BJ (cell line): ENCODE measurements at regions not wholly inside any gene's neighbourhood (a gene's known extent, or its start where the extent isn't known, plus 50 kb on each side); places are given as distances from the start of the nearest gene placed in this dataset.
"Not testable (repeated sequence)": the region's sequence is repeated elsewhere in the genome, so short reads cannot be mapped to it uniquely, and the experiment has no call there.

ENCODE experiments used
- CTCF ChIA-PET: fragments of 350-600 bp; formaldehyde crosslinking; extraction: SDS; loops from one replicate; lab custom pipeline; 2021; ENCODE audit warnings: antibody characterized with exemption, inconsistent platforms; lab: Yijun Ruan, JAX
- POLR2A ChIA-PET: fragments of 300-600 bp; sonication (Branson Sonifier 250); formaldehyde crosslinking; extraction: SDS; loops from one replicate; lab custom pipeline; 2021; ENCODE audit warnings: antibody characterized with exemption; lab: Charles Lee
- DNase-seq: peaks from one replicate; pipeline ENCODE4 v3.0.0-alpha.2; 2011; ENCODE audit warnings: low read depth
- H3K27me3 ChIP-seq: 2 replicates; pipeline ENCODE4 v1.6.0; 2011; ENCODE audit warnings: low read length; ENCODE audit not compliant: control insufficient read depth, insufficient read depth
- H3K36me3 ChIP-seq: 2 replicates; pipeline ENCODE4 v1.5.1; 2011; ENCODE audit warnings: low read length; ENCODE audit not compliant: control insufficient read depth, insufficient read depth
- H3K4me3 ChIP-seq: 2 replicates; pipeline ENCODE4 v1.5.1; 2011; ENCODE audit warnings: low read depth, mild to moderate bottlenecking, control low read depth, low read length
- TF ChIP-seq, protein P1 (sequence below): IDR thresholded peaks from 2 replicates; pipeline ENCODE4 v1.5.1; 2011; ENCODE audit warnings: low read depth, mild to moderate bottlenecking, control low read depth, inconsistent platforms, low read length, moderate library complexity; ENCODE audit not compliant: insufficient read depth

DNA sequence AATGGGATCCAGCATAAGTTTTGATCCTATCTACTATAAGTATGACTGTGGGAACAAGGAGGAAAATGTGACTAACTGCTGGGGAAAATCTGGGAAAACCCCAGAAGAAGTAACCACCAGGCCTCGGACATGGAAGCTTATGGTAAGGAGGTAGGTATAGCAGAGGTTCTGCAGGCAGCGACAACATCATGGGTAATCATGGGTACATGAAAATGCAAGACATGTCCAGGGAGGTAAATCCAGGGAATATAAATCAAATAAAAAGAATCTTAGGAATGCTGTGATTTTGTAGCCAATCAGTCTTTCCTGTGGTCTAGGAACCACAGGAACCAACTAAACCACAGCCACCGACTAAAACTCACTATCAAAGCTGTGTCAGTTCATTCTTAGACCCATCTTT lies 168.3 kb upstream of the NPY start:
- no peak for DNase-seq
- no peak overlapping the region for H3K4me3 ChIP-seq
- TF ChIP-seq, protein P1, sequence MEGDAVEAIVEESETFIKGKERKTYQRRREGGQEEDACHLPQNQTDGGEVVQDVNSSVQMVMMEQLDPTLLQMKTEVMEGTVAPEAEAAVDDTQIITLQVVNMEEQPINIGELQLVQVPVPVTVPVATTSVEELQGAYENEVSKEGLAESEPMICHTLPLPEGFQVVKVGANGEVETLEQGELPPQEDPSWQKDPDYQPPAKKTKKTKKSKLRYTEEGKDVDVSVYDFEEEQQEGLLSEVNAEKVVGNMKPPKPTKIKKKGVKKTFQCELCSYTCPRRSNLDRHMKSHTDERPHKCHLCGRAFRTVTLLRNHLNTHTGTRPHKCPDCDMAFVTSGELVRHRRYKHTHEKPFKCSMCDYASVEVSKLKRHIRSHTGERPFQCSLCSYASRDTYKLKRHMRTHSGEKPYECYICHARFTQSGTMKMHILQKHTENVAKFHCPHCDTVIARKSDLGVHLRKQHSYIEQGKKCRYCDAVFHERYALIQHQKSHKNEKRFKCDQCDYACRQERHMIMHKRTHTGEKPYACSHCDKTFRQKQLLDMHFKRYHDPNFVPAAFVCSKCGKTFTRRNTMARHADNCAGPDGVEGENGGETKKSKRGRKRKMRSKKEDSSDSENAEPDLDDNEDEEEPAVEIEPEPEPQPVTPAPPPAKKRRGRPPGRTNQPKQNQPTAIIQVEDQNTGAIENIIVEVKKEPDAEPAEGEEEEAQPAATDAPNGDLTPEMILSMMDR, result no peak
- ChIA-PET POLR2A (no interaction called here), CTCF (interaction anchor here (0.8 kb wide), 1 partner anchor 194 kb away, joined by 3 read pairs; no protein-coding TSS in a partner anchor)
- no peaks in the 10 kb centered on the region for H3K36me3 ChIP-seq
- H3K27me3 ChIP-seq, result no peaks in the 10 kb centered on the region

DNA sequence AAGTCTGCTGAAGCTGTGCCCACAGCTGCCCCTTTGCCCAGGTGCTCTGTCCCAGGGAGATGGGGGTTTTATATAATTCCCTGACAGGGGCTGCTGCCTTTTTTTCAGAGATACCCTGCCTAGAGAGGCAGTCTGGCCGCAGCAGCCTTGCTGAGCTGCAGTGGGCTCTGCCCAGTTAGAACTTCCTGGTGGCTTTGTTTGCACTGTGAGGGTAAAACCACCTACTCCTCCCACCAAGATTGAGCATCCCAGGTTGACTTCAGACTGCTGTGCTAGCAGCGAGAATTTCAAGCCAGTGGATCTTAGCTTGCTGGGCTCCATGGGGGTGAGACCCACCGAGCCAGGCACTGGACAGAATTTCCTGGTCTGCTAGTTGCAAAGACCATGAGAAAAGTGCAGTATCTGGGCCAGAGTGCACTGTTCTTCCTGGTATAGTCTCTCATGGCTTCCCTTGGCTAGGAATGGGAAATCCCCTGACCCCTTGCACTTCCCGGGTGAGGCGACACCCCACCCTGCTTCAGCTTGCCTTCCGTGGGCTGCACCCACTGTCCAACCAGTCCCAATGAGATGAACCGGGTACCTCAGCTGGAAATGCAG lies 166.0 kb upstream of the NPY start:
- CTCF ChIA-PET, H3K4me3 ChIP-seq, POLR2A ChIA-PET, H3K27me3 ChIP-seq, DNase-seq, H3K36me3 ChIP-seq: not testable (repeated sequence)

DNA sequence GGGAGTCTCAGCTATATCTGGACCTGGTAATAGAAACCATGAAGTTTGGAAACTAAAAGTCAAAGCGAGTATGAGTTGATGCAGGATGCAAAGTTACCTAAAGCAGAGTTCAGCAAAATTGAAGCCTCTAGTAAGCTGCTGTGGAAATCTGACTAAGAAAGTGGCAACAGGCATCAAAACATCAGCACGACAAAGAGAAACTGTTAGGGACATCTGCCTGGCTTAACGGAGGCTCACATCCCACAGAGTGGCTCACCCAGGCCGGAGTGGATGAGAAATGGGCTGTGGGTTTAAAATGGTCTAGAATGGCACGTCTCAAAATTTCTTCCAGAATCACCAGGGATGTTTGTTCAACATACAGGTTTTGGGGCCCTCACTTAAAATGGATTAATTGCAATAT lies 164.1 kb upstream of the NPY start:
- Histone ChIP-seq H3K27me3 (no peaks in the 10 kb centered on the region), H3K4me3 (no peak overlapping the region), H3K36me3 (no peaks in the 10 kb centered on the region)
- POLR2A ChIA-PET, result no interaction called here
- CTCF ChIA-PET, result no interaction called here
- TF ChIP-seq, protein P1, result no peak
- DNase-seq, result no peak

DNA sequence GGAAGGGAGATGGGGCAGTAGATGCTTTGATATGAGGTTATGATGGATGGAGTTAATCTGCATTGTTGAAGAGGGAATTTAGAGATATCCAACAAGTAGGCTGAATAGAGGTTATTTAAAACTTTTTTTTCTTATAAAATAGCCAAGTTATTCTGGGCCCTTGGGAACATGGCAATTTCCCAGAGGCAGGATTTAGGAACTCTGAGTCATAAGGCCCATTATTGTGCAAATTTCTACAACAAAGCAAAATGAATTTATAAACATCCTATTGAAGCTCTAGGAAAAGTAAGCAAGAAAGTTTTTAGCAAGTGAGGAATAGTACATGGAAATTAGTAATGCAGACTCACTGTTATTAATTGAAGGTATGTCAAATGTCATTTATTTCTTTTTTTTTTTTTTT lies 160.9 kb upstream of the NPY start:
- TF ChIP-seq, protein P1, result no peak
- H3K36me3 ChIP-seq, result no peaks in the 10 kb centered on the region
- no peaks in the 10 kb centered on the region for H3K27me3 ChIP-seq
- ChIA-PET CTCF (no interaction called here), POLR2A (no interaction called here)
- no peak overlapping the region for H3K4me3 ChIP-seq
- DNase-seq, result no peak

DNA sequence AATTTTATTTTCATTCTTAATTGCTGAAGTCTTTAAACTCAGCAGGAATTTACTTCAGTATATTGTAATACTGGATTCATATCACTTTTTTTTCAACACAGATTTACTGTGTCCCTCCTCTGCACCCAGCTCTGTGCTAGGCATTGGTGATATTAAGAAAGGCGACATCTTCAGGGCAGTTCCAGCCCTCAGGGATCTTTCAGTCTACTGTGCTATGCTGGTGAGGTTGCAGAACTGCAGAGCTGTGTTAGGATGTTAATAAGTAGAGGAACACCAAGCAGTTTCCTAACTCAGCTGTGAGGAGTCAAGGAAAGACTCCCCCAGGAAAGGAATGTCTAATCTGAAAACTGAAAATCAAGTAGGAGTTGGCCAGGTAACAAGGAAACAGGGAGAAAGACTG lies 158.2 kb upstream of the NPY start:
- H3K4me3 ChIP-seq, result no peak overlapping the region
- ChIA-PET CTCF (interaction anchor here (0.7 kb wide), 1 partner anchor 325 kb away, joined by 3 read pairs; no protein-coding TSS in a partner anchor), POLR2A (no interaction called here)
- H3K36me3 ChIP-seq, result no peaks in the 10 kb centered on the region
- TF ChIP-seq, protein P1, result no peak
- H3K27me3 ChIP-seq, result no peaks in the 10 kb centered on the region
- no peak for DNase-seq

DNA sequence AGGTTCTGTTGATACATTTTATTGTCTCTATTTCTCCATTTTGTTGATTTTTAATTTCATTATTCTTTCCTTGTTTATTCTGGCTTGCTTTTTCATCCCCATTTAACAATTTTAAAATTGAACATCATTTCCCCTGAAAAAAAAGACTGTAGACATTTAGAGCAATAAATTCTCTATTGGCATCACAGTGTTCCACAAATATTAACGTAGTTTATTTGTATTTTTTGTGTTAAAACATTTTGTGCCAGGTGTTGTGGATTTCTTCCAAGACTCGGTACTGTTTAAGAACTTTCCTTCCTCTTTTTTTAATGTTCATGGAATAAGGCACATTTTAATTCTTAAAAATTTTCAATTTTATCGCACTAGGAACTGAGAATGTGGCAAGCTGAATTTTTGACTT lies 156.1 kb upstream of the NPY start:
- TF ChIP-seq, protein P1, result no peak
- ChIA-PET POLR2A (no interaction called here), CTCF (interaction anchor here (0.5 kb wide), 1 partner anchor 422 kb away, joined by 4 read pairs; no protein-coding TSS in a partner anchor)
- Histone ChIP-seq H3K4me3 (no peak overlapping the region), H3K27me3 (no peaks in the 10 kb centered on the region), H3K36me3 (no peaks in the 10 kb centered on the region)
- no peak for DNase-seq
